ENCODE measurements at regions not wholly inside any gene's neighbourhood (a gene's known extent, or its start where the extent isn't known, plus 50 kb on each side); places are given as distances from the start of the nearest gene placed in this dataset.

DNA sequence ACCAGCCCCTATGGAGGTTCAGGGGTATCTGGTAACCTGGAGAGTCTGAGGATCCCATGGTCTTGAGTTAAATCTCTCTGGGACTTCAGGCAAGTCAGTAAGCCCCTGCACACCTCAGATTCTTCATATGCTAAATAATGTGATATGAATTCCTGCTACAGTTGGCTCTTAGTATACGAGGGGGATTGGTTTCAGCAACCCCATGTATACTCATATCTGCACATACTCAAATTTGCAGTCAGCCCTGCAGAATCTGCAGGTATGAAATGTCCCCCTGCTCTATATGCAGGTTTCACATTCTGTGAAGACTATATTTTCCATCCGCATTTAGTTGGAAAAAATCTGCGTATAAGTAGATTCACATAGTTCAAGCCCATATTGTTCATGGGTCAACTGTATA is 136.6 kb downstream of the TOMM20 start:
- Histone ChIP-seq H3K9me3 (ENCODE audit: control insufficient read depth in 1 of 2, insufficient read depth in 1 of 2, low read length in 2 of 2) (no peaks in the 10 kb centered on the region), H3K27ac (ENCODE audit: low read depth in 1 of 2, low read length in 2 of 2) (no peak overlapping the region), H3K4me1 (ENCODE audit: insufficient read depth, low read length) (peaks cover 18% of the 10 kb centered on the region), H3K4me3 (ENCODE audit: low read length) (no peak overlapping the region), H3K27me3 (ENCODE audit: control insufficient read depth in 1 of 2, insufficient read depth in 2 of 2, low read length in 2 of 2) (no peaks in the 10 kb centered on the region), H3K36me3 (ENCODE audit: insufficient read depth, low read length) (no peaks in the 10 kb centered on the region)
- ChIA-PET CTCF (no interaction called here), POLR2A (no interaction called here)
- no peak overlapping the region for H3K27ac Mint-ChIP-seq
- no peak for TF ChIP-seq CTCF (IDR thresholded peaks at IDR 0.05)
- no peaks in the 10 kb centered on the region for H3K9me3 Mint-ChIP-seq
- no peaks in the 10 kb centered on the region for H3K27me3 Mint-ChIP-seq
- no peaks in the 10 kb centered on the region for H3K36me3 Mint-ChIP-seq (ENCODE audit: low read depth)
- intact Hi-C loops (cut with DNase I, micrococcal nuclease): no loop called here
- ATAC-seq (ENCODE audit: poor library complexity) (no peak), DNase-seq (no peak)
- H3K4me3 Mint-ChIP-seq: no peak overlapping the region
- H3K4me1 Mint-ChIP-seq (ENCODE audit: low read depth): peaks cover 34% of the 10 kb centered on the region

DNA sequence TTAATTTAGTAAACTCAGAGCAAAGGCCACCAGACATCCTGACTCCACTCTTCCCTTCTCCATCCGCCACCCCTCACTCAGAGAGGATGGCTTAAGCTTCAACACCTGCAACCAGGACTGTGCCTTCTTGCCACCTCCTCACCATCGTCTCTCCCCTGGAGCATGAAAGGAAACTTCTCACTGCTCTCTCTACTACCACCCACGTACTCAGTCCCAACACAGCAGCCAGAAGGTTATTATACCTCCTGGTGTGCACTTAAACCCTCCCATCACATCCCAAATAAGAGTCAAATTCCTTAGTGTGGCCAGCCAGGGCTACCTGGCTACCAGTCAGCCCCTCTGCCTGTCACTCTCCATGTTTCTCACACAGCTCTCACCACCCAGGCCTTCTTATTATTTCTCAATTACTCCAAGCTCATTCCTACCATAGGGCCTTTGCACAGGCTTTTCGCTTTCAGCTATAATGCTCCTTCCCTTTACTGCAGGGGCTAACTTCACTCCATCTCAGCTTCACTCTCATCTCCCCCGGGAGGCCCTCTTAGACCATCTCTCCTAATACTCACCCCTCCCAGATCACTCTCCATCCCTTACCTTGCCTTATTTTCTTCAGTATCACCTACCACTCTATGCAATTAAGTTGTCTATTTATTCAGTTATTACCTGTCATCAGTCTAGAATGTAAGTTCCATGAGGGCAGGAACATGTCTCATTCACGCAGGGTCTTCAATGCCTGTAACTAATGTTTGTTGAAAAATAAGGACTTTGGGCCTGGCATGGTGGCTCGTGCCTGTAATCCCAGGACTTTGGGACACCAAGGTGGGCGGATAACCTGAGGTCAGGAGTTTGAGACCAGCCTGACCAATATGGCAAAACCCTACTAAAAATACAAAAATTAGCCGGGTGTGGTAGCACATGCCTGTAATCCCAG is 137.5 kb downstream of the TOMM20 start:
- Mint-ChIP-seq H3K4me3 (no peak overlapping the region), H3K27me3 (no peaks in the 10 kb centered on the region), H3K36me3 (ENCODE audit: low read depth) (no peaks in the 10 kb centered on the region), H3K4me1 (ENCODE audit: low read depth) (peaks cover 41% of the 10 kb centered on the region), H3K9me3 (no peaks in the 10 kb centered on the region), H3K27ac (no peak overlapping the region)
- DNase-seq (no peak), ATAC-seq (ENCODE audit: poor library complexity) (no peak)
- ChIA-PET POLR2A (interaction anchor here (0.8 kb wide), 1 partner anchor 380 kb away, joined by 3 read pairs; no protein-coding TSS in a partner anchor), CTCF (interaction anchor here (0.5 kb wide), 1 partner anchor 391 kb away, joined by 3 read pairs; no protein-coding TSS in a partner anchor)
- Histone ChIP-seq H3K36me3 (ENCODE audit: insufficient read depth, low read length) (no peaks in the 10 kb centered on the region), H3K4me1 (ENCODE audit: insufficient read depth, low read length) (peaks cover 26% of the 10 kb centered on the region), H3K4me3 (ENCODE audit: low read length) (no peak overlapping the region), H3K9me3 (ENCODE audit: control insufficient read depth in 1 of 2, insufficient read depth in 1 of 2, low read length in 2 of 2) (no peaks in the 10 kb centered on the region), H3K27ac (ENCODE audit: low read depth in 1 of 2, low read length in 2 of 2) (no peak overlapping the region), H3K27me3 (ENCODE audit: control insufficient read depth in 1 of 2, insufficient read depth in 2 of 2, low read length in 2 of 2) (no peaks in the 10 kb centered on the region)
- intact Hi-C loops (cut with DNase I, micrococcal nuclease): no loop called here
- TF ChIP-seq CTCF (IDR thresholded peaks at IDR 0.05): no peak

DNA sequence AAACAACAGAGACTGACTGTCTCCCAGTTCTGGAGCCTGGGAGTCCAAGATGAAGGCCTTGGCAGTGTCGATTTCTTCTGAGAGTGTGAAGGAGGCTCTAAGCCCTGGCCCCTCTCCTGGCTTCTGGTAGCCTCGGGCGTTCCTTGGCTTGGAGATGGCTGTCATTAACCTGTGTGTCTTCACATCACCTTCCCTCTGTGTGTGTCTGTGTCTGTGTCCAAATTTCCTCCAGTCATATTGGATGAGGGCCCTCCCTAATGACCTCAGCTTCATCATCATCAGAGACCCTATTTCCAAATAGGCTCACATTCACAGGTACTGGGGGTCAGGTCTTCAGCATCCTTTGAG is 138.3 kb downstream of the TOMM20 start:
- CTCF ChIA-PET: no interaction called here
- POLR2A ChIA-PET: interaction anchor here (0.8 to 2.1 kb wide), 3 partner anchors 12 to 379 kb away, joined by 3 to 8 read pairs (median 3); no protein-coding TSS in a partner anchor
- no peaks in the 10 kb centered on the region for H3K27me3 ChIP-seq (ENCODE audit: control insufficient read depth in 1 of 2, insufficient read depth in 2 of 2, low read length in 2 of 2)
- Mint-ChIP-seq H3K4me1 (ENCODE audit: low read depth) (peaks cover 41% of the 10 kb centered on the region), H3K9me3 (no peaks in the 10 kb centered on the region), H3K36me3 (ENCODE audit: low read depth) (no peaks in the 10 kb centered on the region), H3K27ac (no peak overlapping the region), H3K27me3 (no peaks in the 10 kb centered on the region), H3K4me3 (no peak overlapping the region)
- no peaks in the 10 kb centered on the region for H3K9me3 ChIP-seq (ENCODE audit: control insufficient read depth in 1 of 2, insufficient read depth in 1 of 2, low read length in 2 of 2)
- no peak overlapping the region for H3K4me3 ChIP-seq (ENCODE audit: low read length)
- ATAC-seq (ENCODE audit: poor library complexity) (no peak), DNase-seq (no peak)
- TF ChIP-seq CTCF (IDR thresholded peaks at IDR 0.05): no peak
- no peaks in the 10 kb centered on the region for H3K36me3 ChIP-seq (ENCODE audit: insufficient read depth, low read length)
- peaks cover 26% of the 10 kb centered on the region for H3K4me1 ChIP-seq (ENCODE audit: insufficient read depth, low read length)
- intact Hi-C loops (cut with DNase I, micrococcal nuclease): no loop called here
- no peak overlapping the region for H3K27ac ChIP-seq (ENCODE audit: low read depth in 1 of 2, low read length in 2 of 2)
